ENCODE measurements at regions not wholly inside any gene's neighbourhood (a gene's known extent, or its start where the extent isn't known, plus 50 kb on each side); places are given as distances from the start of the nearest gene placed in this dataset.
"Not testable (repeated sequence)": the region's sequence is repeated elsewhere in the genome, so short reads cannot be mapped to it uniquely, and the experiment has no call there.

GRCh38 chr12:125304029-125304428, 238.8 kb downstream of the AACS start:
- no peak for DNase-seq (ENCODE audit: low read depth in 1 of 2, low spot score in 1 of 2)

GRCh38 chr12:125305231-125305630, 240.0 kb downstream of the AACS start:
- no peak for DNase-seq (ENCODE audit: low read depth in 1 of 2, low spot score in 1 of 2)

- DNase-seq (ENCODE audit: low read depth in 1 of 2, low spot score in 1 of 2) = no peak
These were observed 245.2 kb downstream of the AACS start for GRCh38 chr12:125310461-125310860.

- no peak for DNase-seq (ENCODE audit: low read depth in 1 of 2, low spot score in 1 of 2)
These were observed 245.8 kb downstream of the AACS start for GRCh38 chr12:125311050-125311449.

- no peak for DNase-seq (ENCODE audit: low read depth in 1 of 2, low spot score in 1 of 2)
These were observed 247.2 kb downstream of the AACS start for GRCh38 chr12:125312471-125312870.

- DNase-seq (ENCODE audit: low read depth in 1 of 2, low spot score in 1 of 2) = no peak
These were observed 249.0 kb downstream of the AACS start for GRCh38 chr12:125314051-125314755.

- DNase-seq (ENCODE audit: low read depth in 1 of 2, low spot score in 1 of 2) = no peak
These were observed 250.5 kb downstream of the AACS start for GRCh38 chr12:125315771-125316170.

GRCh38 chr12:125320177-125320576, 254.9 kb downstream of the AACS start:
- DNase-seq (ENCODE audit: low read depth in 1 of 2, low spot score in 1 of 2) = no peak

GRCh38 chr12:125324861-125325490, 259.7 kb downstream of the AACS start:
- DNase-seq (ENCODE audit: low read depth in 1 of 2, low spot score in 1 of 2) = no peak

GRCh38 chr12:125329239-125330102, 264.2 kb downstream of the AACS start:
- DNase-seq (ENCODE audit: low read depth in 1 of 2, low spot score in 1 of 2) = no peak

GRCh38 chr12:125330645-125331341, 265.6 kb downstream of the AACS start:
- peak; percentile 4 to 20 for DNase-seq (ENCODE audit: low read depth in 1 of 2, low spot score in 1 of 2)

GRCh38 chr12:125331342-125332052, 266.3 kb downstream of the AACS start:
- DNase-seq (ENCODE audit: low read depth in 1 of 2, low spot score in 1 of 2) = no peak

- DNase-seq (ENCODE audit: low read depth in 1 of 2, low spot score in 1 of 2) = no peak
These were observed 267.7 kb downstream of the AACS start for GRCh38 chr12:125332900-125333299.

- DNase-seq (ENCODE audit: low read depth in 1 of 2, low spot score in 1 of 2) = no peak
These were observed 271.0 kb downstream of the AACS start for GRCh38 chr12:125336246-125336645.

GRCh38 chr12:125340791-125341190, 275.6 kb downstream of the AACS start:
- no peak for DNase-seq (ENCODE audit: low read depth in 1 of 2, low spot score in 1 of 2)

GRCh38 chr12:125341422-125341821, 276.2 kb downstream of the AACS start:
- DNase-seq (ENCODE audit: low read depth in 1 of 2, low spot score in 1 of 2) = no peak

GRCh38 chr12:125343649-125344048, 278.4 kb downstream of the AACS start:
- DNase-seq (ENCODE audit: low read depth in 1 of 2, low spot score in 1 of 2) = no peak

GRCh38 chr12:125346362-125346761, 281.1 kb downstream of the AACS start:
- DNase-seq (ENCODE audit: low read depth in 1 of 2, low spot score in 1 of 2) = no peak

- DNase-seq (ENCODE audit: low read depth in 1 of 2, low spot score in 1 of 2) = no peak
These were observed 286.6 kb downstream of the AACS start for GRCh38 chr12:125351788-125352187.

GRCh38 chr12:125353002-125353401, 287.8 kb downstream of the AACS start:
- not testable (repeated sequence) for DNase-seq (ENCODE audit: low read depth in 1 of 2, low spot score in 1 of 2)

GRCh38 chr12:125353871-125354270, 288.6 kb downstream of the AACS start:
- DNase-seq (ENCODE audit: low read depth in 1 of 2, low spot score in 1 of 2) = no peak
